Psoas muscle (tissue), 7 donors: ENCODE measurements at regions not wholly inside any gene's neighbourhood (a gene's known extent, or its start where the extent isn't known, plus 50 kb on each side); places are given as distances from the start of the nearest gene placed in this dataset.

Source experiments
- ATAC-seq, 4 donors: fragments of 200-7000 bp; cut with Tn5 transposase; one replicate each; pipeline ENCODE4 v1.9.1; 2020; ENCODE audit warnings: moderate library complexity in 3 of 4, mild to moderate bottlenecking in 2 of 4
- DNase-seq, 2 donors: peaks; one replicate each; pipeline ENCODE4 v3.0.0-alpha.2; 2020
- H3K27ac ChIP-seq: fragments of 200-600 bp; one replicate; pipeline ENCODE4 v1.8.0; 2022
- H3K27me3 ChIP-seq, 3 donors: fragments of 200-600 bp in 1 of 3; one replicate each; pipeline versions ENCODE4 v1.6.1 to v1.8.0; 2013 to 2022; ENCODE audit warnings: low read length in 2 of 3, mild to moderate bottlenecking in 2 of 3, moderate library complexity in 1 of 3; ENCODE audit not compliant: insufficient read depth in 3 of 3
- H3K36me3 ChIP-seq, 2 donors: fragments of 200-600 bp in 1 of 2; one replicate each; pipeline versions ENCODE4 v1.6.1 to v1.8.0; 2013 to 2022; ENCODE audit warnings: low read depth in 1 of 2, mild to moderate bottlenecking in 1 of 2, moderate library complexity in 1 of 2; ENCODE audit not compliant: insufficient read depth in 1 of 2
- H3K4me1 ChIP-seq: fragments of 200-600 bp; one replicate; pipeline ENCODE4 v1.8.0; 2022
- H3K4me3 ChIP-seq: fragments of 200-600 bp; one replicate; pipeline ENCODE4 v1.8.0; 2022; ENCODE audit warnings: mild to moderate bottlenecking
- H3K9me3 ChIP-seq: fragments of 200-600 bp; one replicate; pipeline ENCODE4 v1.8.0; 2022
- CTCF ChIP-seq: fragments of 200-600 bp; IDR thresholded peaks from one replicate; pipeline ENCODE4 v1.8.0; 2022; ENCODE audit warnings: antibody characterized with exemption
- WGBS, 3 donors: extraction: QIAGEN DNeasy Blood & Tissue Kit; methylation state at CpG; one replicate each; pipeline versions ENCODE4 v1.1.6 to v1.1.7; 2013; 5-methylcytosine and 5-hydroxymethylcytosine counted together
- intact Hi-C, 2 donors: fragments of 100-400 bp; cut with DNase I; formaldehyde crosslinking; loops; one replicate each; pipeline versions ENCODE4 v1.11.0 to v1.14.2; 2022
- donor health status: healthy with polysubstance abuse.
- donor health status: DM: no; HTN: no; CAD: no; lungs with moderate emphysema.
- donor health status: Bipolar disorder and iron deficiency.
- donor health status: healthy.
- donor health status: DM: yes; HTN: yes; CAD: no.
- donor health status: DM: no; HTN: no; CAD: no.
- donor health status: DM: yes; HTN: yes; CAD: no.

GRCh38 chr14:57091030-57091608 is 177.6 kb downstream of the EXOC5 start:
- TF ChIP-seq CTCF: no peak
- Histone ChIP-seq H3K9me3 (no peaks in the 10 kb centered on the region), H3K4me1 (no peaks in the 10 kb centered on the region), H3K4me3 (no peak overlapping the region), H3K27me3 (no peaks in the 10 kb centered on the region), H3K36me3 (no peaks in the 10 kb centered on the region), H3K27ac (no peak overlapping the region)
- WGBS, 3 donors: 74 to 78% (median 77%) methylated on average over 12 to 13 of the region's 13 CpGs
- ATAC-seq (no peak), DNase-seq (no peak)
- intact Hi-C loops: no loop called here

- H3K4me1 ChIP-seq: no peaks in the 10 kb centered on the region
- no peaks in the 10 kb centered on the region for H3K36me3 ChIP-seq
- no peak overlapping the region for H3K4me3 ChIP-seq
- H3K27ac ChIP-seq: no peak overlapping the region
- DNase-seq (no peak), ATAC-seq (no peak)
- no peaks in the 10 kb centered on the region for H3K9me3 ChIP-seq
- no peak for TF ChIP-seq CTCF
- intact Hi-C loops: no loop called here
- WGBS, 3 donors: 42 to 48% (median 48%) methylated on average over 2 of the region's 2 CpGs
- no peaks in the 10 kb centered on the region for H3K27me3 ChIP-seq
Observed at GRCh38 chr14:57089901-57090300, 178.8 kb downstream of the EXOC5 start.

- no peak for ATAC-seq
- no peak overlapping the region for H3K27ac ChIP-seq
- no peaks in the 10 kb centered on the region for H3K36me3 ChIP-seq
- no peak for DNase-seq
- H3K4me1 ChIP-seq: no peaks in the 10 kb centered on the region
- no peaks in the 10 kb centered on the region for H3K27me3 ChIP-seq
- intact Hi-C loops: no loop called here
- H3K9me3 ChIP-seq: no peaks in the 10 kb centered on the region
- H3K4me3 ChIP-seq: no peak overlapping the region
- TF ChIP-seq CTCF: no peak
- 59 to 76% (median 69%) methylated on average over 2 of the region's 2 CpGs for WGBS, 3 donors
Observed at GRCh38 chr14:57087841-57088240, 180.9 kb downstream of the EXOC5 start.

- ATAC-seq (no peak), DNase-seq (no peak)
- H3K36me3 ChIP-seq: no peaks in the 10 kb centered on the region
- no peaks in the 10 kb centered on the region for H3K27me3 ChIP-seq
- 76 to 81% (median 78%) methylated on average over 7 of the region's 7 CpGs for WGBS, 3 donors
- no peaks in the 10 kb centered on the region for H3K4me1 ChIP-seq
- no peak overlapping the region for H3K27ac ChIP-seq
- intact Hi-C loops: no loop called here
- no peak overlapping the region for H3K4me3 ChIP-seq
- TF ChIP-seq CTCF: no peak
- no peaks in the 10 kb centered on the region for H3K9me3 ChIP-seq
Observed at GRCh38 chr14:57086271-57087162, 182.2 kb downstream of the EXOC5 start.
